ENCODE measurements at regions not wholly inside any gene's neighbourhood (a gene's known extent, or its start where the extent isn't known, plus 50 kb on each side); places are given as distances from the start of the nearest gene placed in this dataset.

GRCh38 chr1:100657876-100658715, 61.4 kb upstream of the VCAM1 start:
- no peak overlapping the region for H3K9ac ChIP-seq (ENCODE audit: extremely low read depth, insufficient read length, low read length)
- H3K4ac ChIP-seq (ENCODE audit: low read depth, low read length): no peak overlapping the region
- WGBS (ENCODE audit: extremely low coverage, insufficient read length, low lambda C conversion rate): no CpG with 5 or more reads among the region's 10 CpGs
- H3K23ac ChIP-seq (ENCODE audit: insufficient read length, low read depth, low read length): no peak overlapping the region
- no peaks in the 10 kb centered on the region for H3K79me2 ChIP-seq (ENCODE audit: insufficient read depth, low read length)
- H3K9me3 ChIP-seq (ENCODE audit: control insufficient read depth, low read depth, low read length): no peaks in the 10 kb centered on the region
- no peak overlapping the region for H2AFZ ChIP-seq (ENCODE audit: low read length)
- no peak overlapping the region for H3K18ac ChIP-seq (ENCODE audit: insufficient read length, low read depth, low read length)
- H3K27ac ChIP-seq (ENCODE audit: insufficient read length, low read depth, low read length): no peak overlapping the region
- no peak for DNase-seq
- no peaks in the 10 kb centered on the region for H3K4me1 ChIP-seq (ENCODE audit: insufficient read depth, low read length)
- H3K27me3 Mint-ChIP-seq (ENCODE audit: low read depth): peaks cover 3% of the 10 kb centered on the region; the same call in 1 of the 2 replicates
- H2BK15ac ChIP-seq (ENCODE audit: low read depth, low read length): no peak overlapping the region
- H3K27ac Mint-ChIP-seq: no peak overlapping the region; a peak in 1 of 7 replicates
- H3T11ph ChIP-seq (ENCODE audit: low read length): no peak overlapping the region
- H2BK20ac ChIP-seq (ENCODE audit: low read depth, low read length, poor library complexity, severe bottlenecking): no peak overlapping the region
- no peak overlapping the region for H2AK5ac ChIP-seq (ENCODE audit: insufficient read length, low read length)
- no peak overlapping the region for H2BK120ac ChIP-seq (ENCODE audit: low read depth, low read length, poor library complexity, severe bottlenecking)
- H3K27me3 ChIP-seq (ENCODE audit: insufficient read depth, low read length): no peaks in the 10 kb centered on the region
- H3K9me3 Mint-ChIP-seq: no peaks in the 10 kb centered on the region
- no peak overlapping the region for H3K4me3 Mint-ChIP-seq
- H3K56ac ChIP-seq (ENCODE audit: insufficient read length, low read depth, low read length): no peak overlapping the region
- no peaks in the 10 kb centered on the region for H3K23me2 ChIP-seq (ENCODE audit: insufficient read length, low read depth, low read length, poor library complexity, severe bottlenecking)
- H3K36me3 Mint-ChIP-seq (ENCODE audit: insufficient read depth in 1 of 3, low read depth in 3 of 3): no peaks in the 10 kb centered on the region
- no peak overlapping the region for H2BK5ac ChIP-seq (ENCODE audit: insufficient read length, low read length)
- H3K4me2 ChIP-seq (ENCODE audit: insufficient read depth, insufficient read length, low read length): no peak overlapping the region
- no peak overlapping the region for H4K8ac ChIP-seq (replicated peaks; ENCODE audit: insufficient read length, low read depth, low read length)
- no peak for TF ChIP-seq CTCF (conservative IDR thresholded peaks at IDR 0.05)
- no peaks in the 10 kb centered on the region for H3K79me1 ChIP-seq (ENCODE audit: insufficient read depth, low read depth, low read length, poor library complexity, severe bottlenecking)
- H2BK12ac ChIP-seq (ENCODE audit: insufficient read length, low read depth, low read length): no peak overlapping the region
- no peak overlapping the region for H4K91ac ChIP-seq (ENCODE audit: insufficient read length, low read depth, low read length)
- no peaks in the 10 kb centered on the region; a peak in 1 of 4 replicates for H3K4me1 Mint-ChIP-seq
- H4K20me1 ChIP-seq (ENCODE audit: control insufficient read depth, insufficient read depth, insufficient read length): no peaks in the 10 kb centered on the region
- no peak overlapping the region for H3K14ac ChIP-seq (ENCODE audit: insufficient read depth, low read length)
- no peak overlapping the region for H4K5ac ChIP-seq (ENCODE audit: insufficient read length, low read depth, low read length)

Measured in H9 (cell line).